HEK293 (cell line): ENCODE measurements at regions not wholly inside any gene's neighbourhood (a gene's known extent, or its start where the extent isn't known, plus 50 kb on each side); places are given as distances from the start of the nearest gene placed in this dataset.

ENCODE experiments used
- CTCF ChIP-seq: fragments of 450-650 bp; formaldehyde crosslinking; IDR thresholded peaks from 2 replicates; pipeline ENCODE4 v1.5.1; 2016; ENCODE audit warnings: missing biosample characterization, missing genetic modification characterization
- EGR2 ChIP-seq: fragments of 450-650 bp; formaldehyde crosslinking; IDR thresholded peaks from 2 replicates; pipeline ENCODE4 v1.5.1; 2016; ENCODE audit warnings: low read depth, missing biosample characterization, missing genetic modification characterization
- GLIS2 ChIP-seq: fragments of 450-650 bp; formaldehyde crosslinking; IDR thresholded peaks from 2 replicates; pipeline ENCODE4 v1.5.1; 2016; ENCODE audit warnings: missing biosample characterization, missing genetic modification characterization
- HIC1 ChIP-seq: fragments of 450-650 bp; formaldehyde crosslinking; IDR thresholded peaks from 2 replicates; pipeline ENCODE4 v1.5.1; 2016; ENCODE audit warnings: missing biosample characterization, missing genetic modification characterization
- HOXA7 ChIP-seq: sonication (generic); formaldehyde crosslinking; IDR thresholded peaks from 2 replicates; pipeline ENCODE4 v1.8.1; 2022; ENCODE audit warnings: missing genetic modification reagents, borderline replicate concordance
- IKZF3 ChIP-seq: fragments of 450-650 bp; IDR thresholded peaks from 2 replicates; pipeline ENCODE4 v1.5.0; 2018; ENCODE audit warnings: missing biosample characterization, mild to moderate bottlenecking, missing genetic modification characterization, moderate library complexity
- KLF10 ChIP-seq: fragments of 450-650 bp; IDR thresholded peaks from 2 replicates; pipeline ENCODE4 v1.5.1; 2018; ENCODE audit warnings: missing biosample characterization, mild to moderate bottlenecking, missing genetic modification characterization
- KLF7 ChIP-seq: fragments of 450-650 bp; formaldehyde crosslinking; IDR thresholded peaks from 2 replicates; pipeline ENCODE4 v1.5.1; 2016; ENCODE audit warnings: missing biosample characterization, missing genetic modification characterization, borderline replicate concordance
- KLF8 ChIP-seq: fragments of 450-650 bp; formaldehyde crosslinking; IDR thresholded peaks from 2 replicates; pipeline ENCODE4 v1.5.1; 2016; ENCODE audit warnings: missing biosample characterization, missing genetic modification characterization
- SP2 ChIP-seq: fragments of 450-650 bp; formaldehyde crosslinking; IDR thresholded peaks from 2 replicates; pipeline ENCODE4 v1.5.1; 2016; ENCODE audit warnings: missing biosample characterization, missing genetic modification characterization
- SP3 ChIP-seq: fragments of 450-650 bp; formaldehyde crosslinking; IDR thresholded peaks from 2 replicates; pipeline ENCODE4 v1.5.1; 2016; ENCODE audit warnings: missing biosample characterization, missing genetic modification characterization
- ZBTB20 ChIP-seq: fragments of 450-650 bp; formaldehyde crosslinking; IDR thresholded peaks from 2 replicates; pipeline ENCODE4 v1.5.1; 2016; ENCODE audit warnings: missing biosample characterization, missing genetic modification characterization
- ZBTB26 ChIP-seq: fragments of 450-650 bp; formaldehyde crosslinking; optimal IDR thresholded peaks from 2 replicates; pipeline ENCODE3; 2016; ENCODE audit warnings: missing biosample characterization, mild to moderate bottlenecking, missing genetic modification characterization
- ZFHX2 ChIP-seq: fragments of 450-650 bp; formaldehyde crosslinking; conservative IDR thresholded peaks from 2 replicates; pipeline ENCODE4 v1.5.1; 2016; ENCODE audit warnings: missing biosample characterization, missing genetic modification characterization
- ZFP69B ChIP-seq: fragments of 450-650 bp; formaldehyde crosslinking; IDR thresholded peaks from 2 replicates; pipeline ENCODE4 v1.5.1; 2016; ENCODE audit warnings: missing biosample characterization, missing genetic modification characterization
- ZNF239 ChIP-seq: fragments of 450-650 bp; formaldehyde crosslinking; IDR thresholded peaks from 2 replicates; pipeline ENCODE4 v1.5.1; 2016; ENCODE audit warnings: missing biosample characterization, missing genetic modification characterization
- ZNF26 ChIP-seq: fragments of 450-650 bp; formaldehyde crosslinking; IDR thresholded peaks from 2 replicates; pipeline ENCODE4 v1.5.1; 2016; ENCODE audit warnings: missing biosample characterization, missing genetic modification characterization
- ZNF426 ChIP-seq: fragments of 450-650 bp; formaldehyde crosslinking; IDR thresholded peaks from 2 replicates; pipeline ENCODE4 v1.5.1; 2017; ENCODE audit warnings: missing biosample characterization, missing genetic modification characterization, mild to moderate bottlenecking, inconsistent platforms, moderate library complexity
- ZNF48 ChIP-seq: fragments of 450-650 bp; formaldehyde crosslinking; IDR thresholded peaks from 2 replicates; pipeline ENCODE4 v1.5.1; 2016; ENCODE audit warnings: missing biosample characterization, missing genetic modification characterization
- ZNF514 ChIP-seq: fragments of 450-650 bp; formaldehyde crosslinking; IDR thresholded peaks from 2 replicates; pipeline ENCODE4 v1.5.1; 2016; ENCODE audit warnings: missing biosample characterization, missing genetic modification characterization
- ZNF529 ChIP-seq: fragments of 450-650 bp; formaldehyde crosslinking; IDR thresholded peaks from 2 replicates; pipeline ENCODE4 v1.5.1; 2017; ENCODE audit warnings: missing genetic modification characterization, missing biosample characterization; ENCODE audit not compliant: insufficient replicate concordance
- ZNF548 ChIP-seq: fragments of 450-650 bp; formaldehyde crosslinking; IDR thresholded peaks from 2 replicates; pipeline ENCODE4 v1.5.1; 2016; ENCODE audit warnings: missing biosample characterization, missing genetic modification characterization
- ZNF585B ChIP-seq: fragments of 450-650 bp; formaldehyde crosslinking; IDR thresholded peaks from 2 replicates; pipeline ENCODE4 v1.5.1; 2016; ENCODE audit warnings: missing biosample characterization, missing genetic modification characterization
- ZNF629 ChIP-seq: fragments of 450-650 bp; formaldehyde crosslinking; IDR thresholded peaks from 2 replicates; pipeline ENCODE4 v1.5.1; 2017; ENCODE audit warnings: missing biosample characterization, missing genetic modification characterization
- ZNF658 ChIP-seq: fragments of 450-650 bp; formaldehyde crosslinking; IDR thresholded peaks from 2 replicates; pipeline ENCODE4; 2016; ENCODE audit warnings: missing biosample characterization, missing genetic modification characterization
- ZNF692 ChIP-seq: fragments of 450-650 bp; formaldehyde crosslinking; IDR thresholded peaks from 2 replicates; pipeline ENCODE4 v1.5.1; 2016; ENCODE audit warnings: missing biosample characterization, missing genetic modification characterization
- ZNF747 ChIP-seq: fragments of 450-650 bp; formaldehyde crosslinking; IDR thresholded peaks from 2 replicates; pipeline ENCODE4 v1.5.1; 2016; ENCODE audit warnings: missing biosample characterization, missing genetic modification characterization

- no peak for TF ChIP-seq ZNF26 (tag by site-specific recombination)
- TF ChIP-seq ZNF585B, result no peak
- TF ChIP-seq CTCF (tag by site-specific recombination), result peak; percentile 44
- TF ChIP-seq GLIS2 (tag by site-specific recombination), result peak; percentile 95
- peak; percentile 81 for TF ChIP-seq SP2 (tag by site-specific recombination)
- TF ChIP-seq ZBTB26 (tag by site-specific recombination), result peak; percentile 77
- TF ChIP-seq ZBTB20 (tag by site-specific recombination), result no peak
- peak; percentile 43; the same call in 1 of the 2 replicates for TF ChIP-seq ZNF629 (tag by site-specific recombination)
- TF ChIP-seq HIC1 (tag by site-specific recombination), result no peak
- TF ChIP-seq ZNF514 (tag by site-specific recombination), result no peak
- TF ChIP-seq ZNF658 (tag by site-specific recombination), result no peak
- TF ChIP-seq ZNF239 (tag by site-specific recombination), result no peak
- TF ChIP-seq ZNF48 (tag by site-specific recombination), result no peak
- peak; percentile 72; the same call in 1 of the 2 replicates for TF ChIP-seq KLF8 (tag by site-specific recombination)
- TF ChIP-seq KLF7 (tag by site-specific recombination), result peak; percentile 51; the same call in 1 of the 2 replicates
- TF ChIP-seq IKZF3 (tag by site-specific recombination), result no peak
- no peak for TF ChIP-seq ZNF529 (tag by site-specific recombination)
- TF ChIP-seq ZNF548, result no peak
- no peak for TF ChIP-seq ZNF747 (tag by site-specific recombination)
- peak; percentile 74 for TF ChIP-seq SP3 (tag by site-specific recombination)
- no peak for TF ChIP-seq KLF10 (tag by site-specific recombination)
- TF ChIP-seq ZFP69B (tag by site-specific recombination), result peak; percentile 71
- no peak for TF ChIP-seq ZNF426 (tag by site-specific recombination)
- peak; percentile 70 for TF ChIP-seq EGR2
- TF ChIP-seq ZNF692 (tag by site-specific recombination), result peak; percentile 61
- TF ChIP-seq ZFHX2 (tag by site-specific recombination), result peak; percentile 91
- TF ChIP-seq HOXA7 (CRISPR knock-in tag), result no peak
- TF ChIP-seq, all 188 proteins: peak for 28
Observed at GRCh38 chr4:1579001-1579900, 104.9 kb downstream of the FAM53A start (continued).
